Cardiac fibroblast (primary cell): ENCODE measurements at regions not wholly inside any gene's neighbourhood (a gene's known extent, or its start where the extent isn't known, plus 50 kb on each side); places are given as distances from the start of the nearest gene placed in this dataset.
A peak's percentile ranks its signal among the peaks of the same experiment; 100 is the strongest.

Experiments
- DNase-seq, 2 donors: peaks; one replicate each; pipeline versions ENCODE4 v3.0.0 to v3.0.0-alpha.2; 2010; ENCODE audit warnings: low read depth in 2 of 2
- H3K4me3 ChIP-seq, 2 donors: replicated peaks in 1 of 2; 1 replicate in 1 of 2; 2 replicates in 1 of 2; pipeline ENCODE4 v1.5.1; 2011; ENCODE audit warnings: low read depth in 2 of 2, low read length in 2 of 2, mild to moderate bottlenecking in 2 of 2, moderate library complexity in 1 of 2
- CTCF ChIP-seq: IDR thresholded peaks from one replicate; pipeline ENCODE4 v1.5.1; 2011; ENCODE audit warnings: low read depth, mild to moderate bottlenecking, low read length, inconsistent platforms

GRCh38 chr3:162774613-162775100 lies 1278.0 kb downstream of the OTOL1 start:
- DNase-seq = no peak
- TF ChIP-seq CTCF = no peak
- no peak overlapping the region for H3K4me3 ChIP-seq

- TF ChIP-seq CTCF = no peak
- peak in 1 of 2 donors; percentile 5 for DNase-seq
- no peak overlapping the region for H3K4me3 ChIP-seq
Observed at GRCh38 chr3:162776148-162776547, 1279.5 kb downstream of the OTOL1 start.

GRCh38 chr3:162777118-162777517 lies 1280.5 kb downstream of the OTOL1 start:
- no peak overlapping the region for H3K4me3 ChIP-seq
- no peak for TF ChIP-seq CTCF
- no peak for DNase-seq

GRCh38 chr3:162780313-162780712 lies 1283.7 kb downstream of the OTOL1 start:
- peak in 1 of 2 donors; percentile 23 for DNase-seq
- no peak overlapping the region for H3K4me3 ChIP-seq
- TF ChIP-seq CTCF = no peak

GRCh38 chr3:162799910-162800309 lies 1303.3 kb downstream of the OTOL1 start:
- no peak for TF ChIP-seq CTCF
- no peak overlapping the region for H3K4me3 ChIP-seq
- DNase-seq = peak in 1 of 2 donors; percentile 2

- DNase-seq = no peak
- no peak overlapping the region for H3K4me3 ChIP-seq
- no peak for TF ChIP-seq CTCF
Observed at GRCh38 chr3:162802228-162802965, 1305.8 kb downstream of the OTOL1 start.
